HepG2 (cell line): ENCODE measurements at regions not wholly inside any gene's neighbourhood (a gene's known extent, or its start where the extent isn't known, plus 50 kb on each side); places are given as distances from the start of the nearest gene placed in this dataset.

Experiments used
- ATAC-seq: fragments of 200-7000 bp; cut with Tn5 transposase; 3 replicates; pipeline ENCODE4 v1.9.1; 2020; ENCODE audit warnings: mild to moderate bottlenecking, moderate library complexity
- BruUV-seq: library from RNA; stranded (reverse); fragments of 400-500 nt; replicated peaks from 2 replicates; lab custom pipeline; 2021; lab: Mats Ljungman, UMichigan
- CTCF ChIA-PET: fragments of 300-600 bp; formaldehyde crosslinking; extraction: SDS; loops from one replicate; lab custom pipeline; 2021; ENCODE audit warnings: low total read pairs, inconsistent platforms, low intra/inter-chr PET ratio; lab: Yijun Ruan, JAX
- POLR2A ChIA-PET: fragments of 350-600 bp; sonication (Branson Sonifier 250); formaldehyde crosslinking; loops from one replicate; lab custom pipeline; 2020; ENCODE audit warnings: antibody characterized with exemption, inconsistent platforms; lab: Yijun Ruan, JAX
- DNase-seq: peaks from one replicate; pipeline ENCODE4 v3.0.0-alpha.2; 2015; ENCODE audit warnings: low spot score
- FAIRE-seq: peaks from 3 replicates; lab custom pipeline; 2011; peaks lifted over from hg19 to GRCh38; lab: Jason Lieb, UNC
- H2AFZ ChIP-seq: one replicate; pipeline ENCODE4 v1.6.1; 2011; ENCODE audit warnings: low read length, inconsistent platforms
- H3K27ac ChIP-seq: fragments of 300-600 bp; 3 replicates; pipeline ENCODE4 v1.8.0; 2011; ENCODE audit warnings: mixed run types, mild to moderate bottlenecking, mixed read lengths, low read length, inconsistent platforms; ENCODE audit not compliant: insufficient read depth; ENCODE audit errors: extremely low read length
- H3K27me3 ChIP-seq, 2 experiments: fragments of 200-600 bp in 1 of 2; 2 replicates in 1 of 2; 3 replicates in 1 of 2; pipeline versions ENCODE4 v1.6.0 to v1.8.0; 2011; ENCODE audit warnings: low read length in 2 of 2, mild to moderate bottlenecking in 2 of 2, moderate library complexity in 2 of 2, inconsistent platforms in 1 of 2; ENCODE audit not compliant: insufficient read depth in 2 of 2, control insufficient read depth in 1 of 2
- H3K36me3 ChIP-seq, 2 experiments: fragments of 200-600 bp in 1 of 2; replicated peaks in 1 of 2; 2 replicates in 1 of 2; 3 replicates in 1 of 2; pipeline versions ENCODE4 v1.5.1 to v1.8.0; 2011; ENCODE audit warnings: low read length in 2 of 2, inconsistent platforms in 1 of 2; ENCODE audit not compliant: insufficient read depth in 2 of 2, control insufficient read depth in 1 of 2
- H3K4me1 ChIP-seq: 2 replicates; pipeline ENCODE4 v1.5.1; 2012; ENCODE audit warnings: low read length, inconsistent platforms; ENCODE audit not compliant: insufficient read depth
- H3K4me2 ChIP-seq: 2 replicates; pipeline ENCODE4 v1.6.0; 2011; ENCODE audit warnings: low read depth, low read length, inconsistent platforms
- H3K4me3 ChIP-seq, 3 experiments: fragments of 200-600 bp in 1 of 3; sonication (generic), shearing (Covaris generic) in 1 of 3; replicated peaks in 1 of 3; 2 replicates each; pipeline ENCODE4 v1.5.1; 2011 to 2016; ENCODE audit warnings: low read length in 3 of 3, inconsistent platforms in 2 of 3, low read depth in 2 of 3, mild to moderate bottlenecking in 2 of 3, control low read depth in 1 of 3, mixed read lengths in 1 of 3; ENCODE audit not compliant: insufficient read depth in 1 of 3
- H3K79me2 ChIP-seq: one replicate; pipeline ENCODE4 v1.6.1; 2011; ENCODE audit warnings: low read length, inconsistent platforms; ENCODE audit not compliant: insufficient read depth
- H3K9ac ChIP-seq: 2 replicates; pipeline ENCODE4 v1.6.0; 2011; ENCODE audit warnings: mild to moderate bottlenecking, low read depth, low read length, inconsistent platforms; ENCODE audit not compliant: insufficient read depth
- H3K9me3 ChIP-seq: 2 replicates; pipeline ENCODE4 v1.5.1; 2012; ENCODE audit warnings: mild to moderate bottlenecking, low read length
- H4K20me1 ChIP-seq: 2 replicates; pipeline ENCODE4 v1.6.0; 2011; ENCODE audit warnings: inconsistent platforms, mild to moderate bottlenecking, low read length, moderate library complexity; ENCODE audit not compliant: insufficient read depth
- RFX1 ChIP-seq: fragments of 450-650 bp; IDR thresholded peaks from 2 replicates; pipeline ENCODE4 v1.6.1; 2017
- STAG1 ChIP-seq: sonication (generic); formaldehyde crosslinking; IDR thresholded peaks from 2 replicates; pipeline ENCODE4 v1.4.0; 2020; ENCODE audit warnings: missing genetic modification reagents
- THYN1 ChIP-seq: sonication (generic); formaldehyde crosslinking; IDR thresholded peaks from 2 replicates; pipeline ENCODE4 v1.8.1; 2023; ENCODE audit warnings: low read depth, mild to moderate bottlenecking, moderate library complexity, missing genetic modification reagents, borderline replicate concordance
- ZNF572 ChIP-seq: sonication (generic); formaldehyde crosslinking; IDR thresholded peaks from 2 replicates; pipeline ENCODE4 v1.5.1; 2020; ENCODE audit warnings: mild to moderate bottlenecking, missing genetic modification reagents
- ZNF775 ChIP-seq: sonication (generic); formaldehyde crosslinking; IDR thresholded peaks from 2 replicates; pipeline ENCODE4 v1.4.0; 2020; ENCODE audit warnings: missing genetic modification reagents, mild to moderate bottlenecking, moderate library complexity, borderline replicate concordance
- WGBS: methylation state at CpG from one replicate; pipeline ENCODE4 v1.1.6; 2017; ENCODE audit warnings: low lambda C conversion rate; 5-methylcytosine and 5-hydroxymethylcytosine counted together
- in situ Hi-C: cut with HindIII; loops from 2 replicates; pipeline ENCODE4 v1.10.0; 2017; ENCODE audit warnings: low pct_unique_long_range_greater_than_20kb; ENCODE audit not compliant: extremely low pct_ligation_motif_present
- intact Hi-C: fragments of 100-400 bp; cut with micrococcal nuclease; formaldehyde crosslinking; loops from one replicate; pipeline ENCODE4 v1.10.0; 2022; ENCODE audit not compliant: unreplicated experiment
- TF ChIP-seq, protein P1 (sequence below): sonication (generic); formaldehyde crosslinking; IDR thresholded peaks from 2 replicates; pipeline ENCODE4 v1.5.0; 2020; ENCODE audit warnings: mild to moderate bottlenecking, missing genetic modification reagents, moderate library complexity
- TF ChIP-seq, protein P2 (sequence below): sonication (generic); formaldehyde crosslinking; IDR thresholded peaks from 2 replicates; pipeline ENCODE4 v1.4.0; 2020; ENCODE audit warnings: missing genetic modification reagents

DNA sequence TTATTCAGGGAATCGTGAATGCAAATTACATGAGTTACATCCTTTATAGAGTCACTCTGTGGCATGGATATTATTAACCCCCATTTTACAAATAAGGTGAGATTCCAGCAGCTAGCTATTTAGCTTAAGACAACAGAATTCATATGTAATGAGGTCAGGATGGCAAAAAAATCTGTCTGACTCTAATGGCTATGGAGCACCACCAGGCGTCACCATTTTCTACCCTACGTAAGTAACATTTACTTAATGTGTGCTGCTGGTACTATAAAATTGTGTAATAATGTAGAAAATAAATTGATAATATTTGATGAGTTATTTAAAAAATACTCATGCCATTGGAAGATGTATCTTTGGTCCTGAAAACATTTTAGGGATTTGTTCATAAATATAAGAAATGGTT lies 2040.1 kb upstream of the LRRTM1 start:
- H3K79me2 ChIP-seq = no peaks in the 10 kb centered on the region
- FAIRE-seq (no peak), ATAC-seq (no peak), DNase-seq (peak; percentile 21)
- no peak overlapping the region for H3K27ac ChIP-seq
- no peak overlapping the region for H2AFZ ChIP-seq
- WGBS = 4% methylated on average over 3 of the region's 3 CpGs
- no TSS peak for BruUV-seq
- ChIA-PET CTCF (no interaction called here), POLR2A (no interaction called here)
- H3K4me2 ChIP-seq = no peak overlapping the region
- no peak overlapping the region for H3K9ac ChIP-seq
- H3K9me3 ChIP-seq = no peaks in the 10 kb centered on the region
- TF ChIP-seq ZNF775 (CRISPR knock-in tag) (no peak), ZNF572 (CRISPR knock-in tag) (no peak), THYN1 (no peak), STAG1 (CRISPR knock-in tag) (peak; percentile 29; the same call in 1 of the 2 replicates), RFX1 (no peak)
- TF ChIP-seq, protein P1, sequence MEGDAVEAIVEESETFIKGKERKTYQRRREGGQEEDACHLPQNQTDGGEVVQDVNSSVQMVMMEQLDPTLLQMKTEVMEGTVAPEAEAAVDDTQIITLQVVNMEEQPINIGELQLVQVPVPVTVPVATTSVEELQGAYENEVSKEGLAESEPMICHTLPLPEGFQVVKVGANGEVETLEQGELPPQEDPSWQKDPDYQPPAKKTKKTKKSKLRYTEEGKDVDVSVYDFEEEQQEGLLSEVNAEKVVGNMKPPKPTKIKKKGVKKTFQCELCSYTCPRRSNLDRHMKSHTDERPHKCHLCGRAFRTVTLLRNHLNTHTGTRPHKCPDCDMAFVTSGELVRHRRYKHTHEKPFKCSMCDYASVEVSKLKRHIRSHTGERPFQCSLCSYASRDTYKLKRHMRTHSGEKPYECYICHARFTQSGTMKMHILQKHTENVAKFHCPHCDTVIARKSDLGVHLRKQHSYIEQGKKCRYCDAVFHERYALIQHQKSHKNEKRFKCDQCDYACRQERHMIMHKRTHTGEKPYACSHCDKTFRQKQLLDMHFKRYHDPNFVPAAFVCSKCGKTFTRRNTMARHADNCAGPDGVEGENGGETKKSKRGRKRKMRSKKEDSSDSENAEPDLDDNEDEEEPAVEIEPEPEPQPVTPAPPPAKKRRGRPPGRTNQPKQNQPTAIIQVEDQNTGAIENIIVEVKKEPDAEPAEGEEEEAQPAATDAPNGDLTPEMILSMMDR (CRISPR knock-in tag) = 0 out of 2 replicates have a peak, but pooled peaks have one; percentile 8
- TF ChIP-seq, protein P2, sequence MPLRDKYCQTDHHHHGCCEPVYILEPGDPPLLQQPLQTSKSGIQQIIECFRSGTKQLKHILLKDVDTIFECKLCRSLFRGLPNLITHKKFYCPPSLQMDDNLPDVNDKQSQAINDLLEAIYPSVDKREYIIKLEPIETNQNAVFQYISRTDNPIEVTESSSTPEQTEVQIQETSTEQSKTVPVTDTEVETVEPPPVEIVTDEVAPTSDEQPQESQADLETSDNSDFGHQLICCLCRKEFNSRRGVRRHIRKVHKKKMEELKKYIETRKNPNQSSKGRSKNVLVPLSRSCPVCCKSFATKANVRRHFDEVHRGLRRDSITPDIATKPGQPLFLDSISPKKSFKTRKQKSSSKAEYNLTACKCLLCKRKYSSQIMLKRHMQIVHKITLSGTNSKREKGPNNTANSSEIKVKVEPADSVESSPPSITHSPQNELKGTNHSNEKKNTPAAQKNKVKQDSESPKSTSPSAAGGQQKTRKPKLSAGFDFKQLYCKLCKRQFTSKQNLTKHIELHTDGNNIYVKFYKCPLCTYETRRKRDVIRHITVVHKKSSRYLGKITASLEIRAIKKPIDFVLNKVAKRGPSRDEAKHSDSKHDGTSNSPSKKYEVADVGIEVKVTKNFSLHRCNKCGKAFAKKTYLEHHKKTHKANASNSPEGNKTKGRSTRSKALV = no peak
- H3K4me1 ChIP-seq = no peaks in the 10 kb centered on the region
- intact Hi-C loops = loop anchor here (5.0 kb wide), 2 partner anchors 853 to 1473 kb away; no protein-coding TSS in a partner anchor
- no peaks in the 10 kb centered on the region; a peak in 1 of 5 replicates for H3K27me3 ChIP-seq
- no peak overlapping the region for H3K4me3 ChIP-seq
- in situ Hi-C loops = no loop called here
- no peaks in the 10 kb centered on the region for H4K20me1 ChIP-seq
- H3K36me3 ChIP-seq = no peaks in the 10 kb centered on the region
